Trophoblast cell (in vitro differentiated cells and primary cell): ENCODE measurements at regions not wholly inside any gene's neighbourhood (a gene's known extent, or its start where the extent isn't known, plus 50 kb on each side); places are given as distances from the start of the nearest gene placed in this dataset.

Experiments
- DNase-seq, 2 donors: peaks; one replicate each; pipeline ENCODE4 v3.0.0-alpha.2; 2016
- H2AFZ ChIP-seq: 2 replicates; pipeline ENCODE4 v1.6.1; 2013; ENCODE audit warnings: low read length, moderate library complexity, mild to moderate bottlenecking; ENCODE audit not compliant: insufficient read depth, poor library complexity
- H2AK5ac ChIP-seq: 2 replicates; pipeline ENCODE4 v1.6.1; 2013; ENCODE audit warnings: mild to moderate bottlenecking, low read length
- H2BK120ac ChIP-seq: 2 replicates; pipeline ENCODE4 v1.6.1; 2013; ENCODE audit warnings: low read length, mild to moderate bottlenecking, moderate library complexity; ENCODE audit not compliant: insufficient read depth, poor library complexity
- H2BK12ac ChIP-seq: 2 replicates; pipeline ENCODE4 v1.6.1; 2013; ENCODE audit warnings: mild to moderate bottlenecking, low read length, moderate library complexity
- H2BK5ac ChIP-seq: 2 replicates; pipeline ENCODE4 v1.6.1; 2013; ENCODE audit warnings: low read length, low read depth, moderate library complexity, mild to moderate bottlenecking; ENCODE audit not compliant: poor library complexity
- H3K14ac ChIP-seq: 2 replicates; pipeline ENCODE4 v1.6.1; 2013; ENCODE audit warnings: mild to moderate bottlenecking, low read length
- H3K18ac ChIP-seq: 2 replicates; pipeline ENCODE4 v1.6.1; 2013; ENCODE audit warnings: mild to moderate bottlenecking, low read length
- H3K23ac ChIP-seq: 2 replicates; pipeline ENCODE4 v1.6.1; 2013; ENCODE audit warnings: low read length
- H3K27ac ChIP-seq: 2 replicates; pipeline ENCODE4 v1.5.1; 2013; ENCODE audit warnings: low read depth, mild to moderate bottlenecking, inconsistent platforms, low read length, moderate library complexity
- H3K27me3 ChIP-seq: 2 replicates; pipeline ENCODE4 v1.6.1; 2013; ENCODE audit warnings: inconsistent platforms, mild to moderate bottlenecking, low read length, moderate library complexity; ENCODE audit not compliant: insufficient read depth
- H3K36me3 ChIP-seq, 2 experiments: 1 replicate in 1 of 2; 2 replicates in 1 of 2; pipeline ENCODE4 v1.6.1; 2013; ENCODE audit warnings: low read length in 2 of 2, mild to moderate bottlenecking in 2 of 2, moderate library complexity in 1 of 2; ENCODE audit not compliant: insufficient read depth in 2 of 2, control insufficient read depth in 1 of 2
- H3K4ac ChIP-seq: 2 replicates; pipeline ENCODE4 v1.6.1; 2013; ENCODE audit warnings: low read depth, mild to moderate bottlenecking, low read length, moderate library complexity
- H3K4me1 ChIP-seq, 2 experiments: 1 replicate in 1 of 2; 2 replicates in 1 of 2; pipeline ENCODE4 v1.6.1; 2013; ENCODE audit warnings: low read length in 2 of 2, mild to moderate bottlenecking in 2 of 2, moderate library complexity in 1 of 2; ENCODE audit not compliant: insufficient read depth in 2 of 2, control insufficient read depth in 1 of 2
- H3K4me2 ChIP-seq: 2 replicates; pipeline ENCODE4 v1.6.1; 2013; ENCODE audit warnings: inconsistent platforms, mild to moderate bottlenecking, low read length, moderate library complexity
- H3K4me3 ChIP-seq: 2 replicates; pipeline ENCODE4 v1.5.1; 2013; ENCODE audit warnings: mild to moderate bottlenecking, low read depth, low read length, inconsistent platforms
- H3K79me1 ChIP-seq: one replicate; pipeline ENCODE4 v1.6.1; 2013; ENCODE audit warnings: low read length
- H3K79me2 ChIP-seq: 2 replicates; pipeline ENCODE4 v1.6.1; 2013; ENCODE audit warnings: low read length, mild to moderate bottlenecking; ENCODE audit not compliant: control insufficient read depth, insufficient read depth, poor library complexity
- H3K9ac ChIP-seq: 2 replicates; pipeline ENCODE4 v1.6.1; 2013; ENCODE audit warnings: mild to moderate bottlenecking, low read length
- H3K9me3 ChIP-seq: 2 replicates; pipeline ENCODE4 v1.6.1; 2013; ENCODE audit warnings: low read depth, mild to moderate bottlenecking, control low read depth, inconsistent platforms, low read length; ENCODE audit not compliant: insufficient read depth
- H4K12ac ChIP-seq: 2 replicates; pipeline ENCODE4 v1.6.1; 2013; ENCODE audit warnings: low read depth, mild to moderate bottlenecking, low read length, moderate library complexity
- H4K8ac ChIP-seq: 2 replicates; pipeline ENCODE4 v1.6.1; 2013; ENCODE audit warnings: low read depth, mild to moderate bottlenecking, low read length, moderate library complexity
- H4K91ac ChIP-seq: one replicate; pipeline ENCODE4 v1.6.1; 2013; ENCODE audit warnings: low read depth, mild to moderate bottlenecking, low read length, moderate library complexity
- WGBS: extraction: QIAGEN DNeasy Blood & Tissue Kit; methylation state at CpG from one replicate; pipeline ENCODE4 v1.1.7; 2013; ENCODE audit warnings: missing lambda C conversion rate; ENCODE audit not compliant: insufficient read length, insufficient coverage; ENCODE audit errors: extremely low coverage; 5-methylcytosine and 5-hydroxymethylcytosine counted together

GRCh38 chr10:78898341-78899097 is 170.2 kb upstream of the ZMIZ1 start:
- no peaks in the 10 kb centered on the region for H3K79me2 ChIP-seq
- no peak overlapping the region for H2AFZ ChIP-seq
- no peak overlapping the region for H2BK12ac ChIP-seq
- no CpG with 5 or more reads among the region's 13 CpGs for WGBS
- H2BK120ac ChIP-seq, result no peak overlapping the region
- no peaks in the 10 kb centered on the region for H3K4me1 ChIP-seq
- no peak overlapping the region for H4K91ac ChIP-seq
- DNase-seq, result no peak
- H3K4me2 ChIP-seq, result no peak overlapping the region
- H2BK5ac ChIP-seq, result no peak overlapping the region
- no peaks in the 10 kb centered on the region for H3K79me1 ChIP-seq
- H3K9ac ChIP-seq, result no peak overlapping the region
- H3K18ac ChIP-seq, result no peak overlapping the region
- no peak overlapping the region for H3K23ac ChIP-seq
- H3K27ac ChIP-seq, result no peak overlapping the region
- H3K4ac ChIP-seq, result no peak overlapping the region
- H3K14ac ChIP-seq, result no peak overlapping the region
- H3K27me3 ChIP-seq, result no peaks in the 10 kb centered on the region
- H2AK5ac ChIP-seq, result no peak overlapping the region
- no peaks in the 10 kb centered on the region for H3K36me3 ChIP-seq
- no peak overlapping the region for H4K12ac ChIP-seq
- H3K9me3 ChIP-seq, result no peaks in the 10 kb centered on the region
- no peak overlapping the region for H3K4me3 ChIP-seq
- no peak overlapping the region for H4K8ac ChIP-seq

DNA sequence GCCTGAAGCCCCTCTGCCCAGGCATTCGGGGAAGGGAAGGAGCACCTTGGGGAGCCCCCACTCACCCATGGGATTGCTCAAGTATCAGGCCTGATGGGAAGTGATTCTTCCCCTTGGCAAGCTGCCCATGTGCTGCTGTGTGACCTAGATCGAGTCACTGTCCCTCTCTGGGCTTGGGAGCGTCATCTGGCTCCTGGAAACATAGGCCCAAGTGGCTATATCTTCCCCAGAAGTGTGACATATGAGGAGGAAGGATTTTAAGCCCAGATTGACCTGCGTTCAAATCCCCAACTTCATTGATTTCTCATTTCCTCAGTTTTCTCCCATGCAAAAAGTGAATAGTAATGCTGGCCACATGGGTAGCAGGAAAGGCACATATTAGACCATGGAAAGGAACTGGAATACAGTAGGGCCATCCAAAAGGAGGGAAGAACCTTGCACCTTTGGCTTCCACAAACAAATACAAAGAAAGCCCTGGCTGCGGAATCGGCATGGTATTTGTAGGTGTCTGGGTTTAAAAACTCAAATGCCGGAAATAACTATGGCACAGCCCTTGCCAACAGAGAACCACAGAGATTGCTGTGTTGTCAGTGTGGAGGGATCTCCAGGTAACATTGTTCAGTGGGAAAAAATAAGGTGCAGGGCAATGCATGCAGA is 169.5 kb upstream of the ZMIZ1 start:
- Histone ChIP-seq H3K79me2 (no peaks in the 10 kb centered on the region), H2AK5ac (no peak overlapping the region), H3K14ac (no peak overlapping the region), H3K27ac (no peak overlapping the region), H3K18ac (no peak overlapping the region), H4K8ac (no peak overlapping the region), H3K23ac (no peak overlapping the region), H2BK5ac (no peak overlapping the region), H4K91ac (no peak overlapping the region), H3K4me1 (no peaks in the 10 kb centered on the region), H2BK120ac (no peak overlapping the region), H2BK12ac (no peak overlapping the region), H3K79me1 (no peaks in the 10 kb centered on the region), H3K4ac (no peak overlapping the region), H3K9ac (no peak overlapping the region), H3K4me3 (no peak overlapping the region), H3K4me2 (no peak overlapping the region), H3K36me3 (no peaks in the 10 kb centered on the region), H3K27me3 (no peaks in the 10 kb centered on the region), H4K12ac (no peak overlapping the region), H2AFZ (no peak overlapping the region), H3K9me3 (no peaks in the 10 kb centered on the region)
- WGBS, result no CpG with 5 or more reads among the region's 7 CpGs
- no peak for DNase-seq

- Histone ChIP-seq H3K79me2 (no peaks in the 10 kb centered on the region), H3K9ac (no peak overlapping the region), H3K18ac (no peak overlapping the region), H3K4me3 (no peak overlapping the region), H3K79me1 (no peaks in the 10 kb centered on the region), H3K9me3 (no peaks in the 10 kb centered on the region), H3K4me2 (no peak overlapping the region), H2AFZ (no peak overlapping the region), H4K91ac (no peak overlapping the region), H3K4ac (no peak overlapping the region), H2BK120ac (no peak overlapping the region), H3K14ac (no peak overlapping the region), H4K12ac (no peak overlapping the region), H3K36me3 (no peaks in the 10 kb centered on the region), H2AK5ac (no peak overlapping the region), H3K27ac (no peak overlapping the region), H3K23ac (no peak overlapping the region), H3K4me1 (no peaks in the 10 kb centered on the region), H2BK12ac (no peak overlapping the region), H4K8ac (no peak overlapping the region), H3K27me3 (no peaks in the 10 kb centered on the region), H2BK5ac (no peak overlapping the region)
- no CpG with 5 or more reads among the region's 11 CpGs for WGBS
- no peak for DNase-seq
These were observed 168.6 kb upstream of the ZMIZ1 start for GRCh38 chr10:78899996-78900714.

- H3K9ac ChIP-seq, result no peak overlapping the region
- H3K4me2 ChIP-seq, result no peak overlapping the region
- H2AK5ac ChIP-seq, result no peak overlapping the region
- no peaks in the 10 kb centered on the region for H3K36me3 ChIP-seq
- H3K79me2 ChIP-seq, result no peaks in the 10 kb centered on the region
- DNase-seq, result no peak
- H2BK5ac ChIP-seq, result no peak overlapping the region
- H3K79me1 ChIP-seq, result no peaks in the 10 kb centered on the region
- H4K91ac ChIP-seq, result no peak overlapping the region
- H2BK12ac ChIP-seq, result no peak overlapping the region
- H3K27ac ChIP-seq, result no peak overlapping the region
- no peak overlapping the region for H3K4me3 ChIP-seq
- no CpG with 5 or more reads among the region's 5 CpGs for WGBS
- no peak overlapping the region for H2AFZ ChIP-seq
- H3K4ac ChIP-seq, result no peak overlapping the region
- no peak overlapping the region for H3K14ac ChIP-seq
- H3K23ac ChIP-seq, result no peak overlapping the region
- H3K4me1 ChIP-seq, result no peaks in the 10 kb centered on the region
- H3K18ac ChIP-seq, result no peak overlapping the region
- no peak overlapping the region for H4K12ac ChIP-seq
- H3K9me3 ChIP-seq, result no peaks in the 10 kb centered on the region
- no peak overlapping the region for H2BK120ac ChIP-seq
- no peak overlapping the region for H4K8ac ChIP-seq
- no peaks in the 10 kb centered on the region for H3K27me3 ChIP-seq
These were observed 167.9 kb upstream of the ZMIZ1 start for GRCh38 chr10:78900715-78901430.
